SH-SY5Y (cell line): ENCODE measurements at regions not wholly inside any gene's neighbourhood (a gene's known extent, or its start where the extent isn't known, plus 50 kb on each side); places are given as distances from the start of the nearest gene placed in this dataset.

ENCODE experiments used
- GATA2 ChIP-seq: IDR thresholded peaks from 2 replicates; pipeline ENCODE4 v1.6.1; 2011; ENCODE audit warnings: mild to moderate bottlenecking, low read depth, low read length
- GATA3 ChIP-seq: IDR thresholded peaks from 2 replicates; pipeline ENCODE4 v1.6.1; 2011; ENCODE audit warnings: low read depth, mild to moderate bottlenecking, low read length, moderate library complexity

DNA sequence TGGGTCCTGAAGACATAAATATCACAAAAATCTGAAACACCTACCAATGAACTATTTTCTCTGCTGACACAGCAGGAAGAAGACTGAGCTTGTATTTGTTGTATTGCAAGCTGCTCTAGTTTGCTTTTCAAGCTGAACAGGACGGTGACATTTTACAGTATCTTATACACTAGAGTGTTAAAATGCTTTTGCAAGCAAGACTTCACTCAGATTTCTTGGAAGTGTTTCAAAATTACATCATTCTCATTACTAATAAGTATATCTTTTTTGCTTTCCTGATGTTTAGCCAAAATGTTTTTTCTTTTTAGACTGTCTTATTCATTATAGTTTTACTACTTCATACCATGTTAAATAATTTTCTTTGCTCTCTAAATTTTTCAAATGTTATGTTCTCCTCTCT is 427.1 kb upstream of the CXADR start:
- TF ChIP-seq GATA2, result no peak
- TF ChIP-seq GATA3, result no peak
